GM12874 (cell line): ENCODE measurements at regions not wholly inside any gene's neighbourhood (a gene's known extent, or its start where the extent isn't known, plus 50 kb on each side); places are given as distances from the start of the nearest gene placed in this dataset.

Experiments used
- TF ChIP-seq, protein P1 (sequence below): IDR thresholded peaks from 2 replicates; pipeline ENCODE4 v1.5.1; 2011; ENCODE audit warnings: low read depth, mild to moderate bottlenecking, control low read depth, low read length, moderate library complexity; ENCODE audit not compliant: insufficient read depth

DNA sequence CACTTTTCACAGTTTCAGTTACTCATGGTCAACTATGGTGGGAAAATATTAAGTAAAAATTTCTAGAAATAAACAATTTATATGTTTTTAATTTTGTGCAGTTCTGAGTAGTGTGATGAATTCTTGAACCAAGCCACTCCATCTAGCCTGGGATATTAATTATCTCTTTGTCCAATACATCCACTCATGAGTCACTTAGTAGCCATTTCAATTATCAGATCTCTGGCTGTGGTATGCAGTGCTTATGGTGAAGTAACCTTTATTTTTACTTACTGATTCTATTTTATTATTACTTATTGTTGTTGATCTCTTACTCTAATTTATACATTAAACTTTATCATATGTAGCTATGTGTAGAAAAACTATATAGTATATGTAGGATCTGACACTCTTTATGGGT lies 128.9 kb upstream of the KLHL1 start:
- TF ChIP-seq, protein P1, sequence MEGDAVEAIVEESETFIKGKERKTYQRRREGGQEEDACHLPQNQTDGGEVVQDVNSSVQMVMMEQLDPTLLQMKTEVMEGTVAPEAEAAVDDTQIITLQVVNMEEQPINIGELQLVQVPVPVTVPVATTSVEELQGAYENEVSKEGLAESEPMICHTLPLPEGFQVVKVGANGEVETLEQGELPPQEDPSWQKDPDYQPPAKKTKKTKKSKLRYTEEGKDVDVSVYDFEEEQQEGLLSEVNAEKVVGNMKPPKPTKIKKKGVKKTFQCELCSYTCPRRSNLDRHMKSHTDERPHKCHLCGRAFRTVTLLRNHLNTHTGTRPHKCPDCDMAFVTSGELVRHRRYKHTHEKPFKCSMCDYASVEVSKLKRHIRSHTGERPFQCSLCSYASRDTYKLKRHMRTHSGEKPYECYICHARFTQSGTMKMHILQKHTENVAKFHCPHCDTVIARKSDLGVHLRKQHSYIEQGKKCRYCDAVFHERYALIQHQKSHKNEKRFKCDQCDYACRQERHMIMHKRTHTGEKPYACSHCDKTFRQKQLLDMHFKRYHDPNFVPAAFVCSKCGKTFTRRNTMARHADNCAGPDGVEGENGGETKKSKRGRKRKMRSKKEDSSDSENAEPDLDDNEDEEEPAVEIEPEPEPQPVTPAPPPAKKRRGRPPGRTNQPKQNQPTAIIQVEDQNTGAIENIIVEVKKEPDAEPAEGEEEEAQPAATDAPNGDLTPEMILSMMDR, result no peak

DNA sequence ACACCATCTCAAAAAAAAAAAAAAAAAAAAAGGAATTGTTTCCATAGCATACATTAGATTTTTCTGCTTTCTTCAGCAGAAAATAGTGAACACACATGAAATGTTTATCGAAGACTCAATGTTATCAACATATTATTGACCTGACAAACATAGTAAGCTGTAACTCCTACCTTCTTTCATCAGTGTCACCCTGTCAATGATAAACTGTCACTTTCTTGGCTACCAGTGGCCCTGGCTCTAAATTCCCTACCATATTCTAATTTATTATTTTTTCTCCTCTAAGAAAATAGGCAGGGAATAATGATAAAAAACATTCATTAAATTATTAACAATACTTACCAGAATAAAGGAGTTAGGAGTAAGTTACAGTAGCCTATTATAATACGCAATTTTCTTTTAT lies 127.3 kb upstream of the KLHL1 start:
- TF ChIP-seq, protein P1, result no peak

DNA sequence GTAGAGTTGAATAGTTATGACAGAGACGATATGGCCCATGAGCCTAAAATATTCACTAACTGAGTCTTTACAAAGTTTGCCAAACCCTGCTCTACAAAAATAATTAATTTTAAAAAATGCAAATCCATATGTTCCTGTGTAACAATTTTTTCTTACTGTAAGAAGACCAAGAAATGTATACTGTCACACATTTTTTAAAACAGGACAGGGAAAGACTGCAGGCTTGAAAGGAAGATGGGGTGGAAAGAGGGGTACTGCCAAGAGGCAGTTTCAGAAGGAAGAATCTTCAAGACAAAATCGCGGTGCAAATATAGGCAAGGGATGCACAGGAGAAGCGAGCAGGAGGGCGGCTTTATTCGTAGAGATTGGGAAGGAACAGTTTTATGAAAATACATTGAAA lies 115.7 kb upstream of the KLHL1 start:
- TF ChIP-seq, protein P1, result no peak

DNA sequence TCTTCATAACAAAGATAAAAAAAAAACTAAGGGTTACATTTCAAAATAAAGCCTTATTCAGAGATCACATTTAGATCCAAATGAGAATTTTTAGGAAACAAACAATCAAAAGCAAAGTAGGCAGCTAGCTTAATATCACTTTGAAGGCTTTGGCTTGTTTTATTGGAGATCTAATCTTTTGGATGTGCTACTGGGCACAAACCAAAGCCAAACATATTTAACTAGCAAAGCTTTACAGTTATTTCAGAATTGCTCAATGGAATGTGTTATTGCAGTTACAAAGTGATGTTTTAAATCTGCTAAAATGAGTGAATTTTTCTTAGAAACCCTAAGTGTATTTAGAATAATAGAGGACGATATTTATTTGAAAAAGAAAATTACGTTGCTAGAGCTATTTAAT lies 114.7 kb upstream of the KLHL1 start:
- TF ChIP-seq, protein P1, result no peak

GRCh38 chr13:70218618-70219017 lies 110.4 kb upstream of the KLHL1 start:
- TF ChIP-seq, protein P1, result no peak

DNA sequence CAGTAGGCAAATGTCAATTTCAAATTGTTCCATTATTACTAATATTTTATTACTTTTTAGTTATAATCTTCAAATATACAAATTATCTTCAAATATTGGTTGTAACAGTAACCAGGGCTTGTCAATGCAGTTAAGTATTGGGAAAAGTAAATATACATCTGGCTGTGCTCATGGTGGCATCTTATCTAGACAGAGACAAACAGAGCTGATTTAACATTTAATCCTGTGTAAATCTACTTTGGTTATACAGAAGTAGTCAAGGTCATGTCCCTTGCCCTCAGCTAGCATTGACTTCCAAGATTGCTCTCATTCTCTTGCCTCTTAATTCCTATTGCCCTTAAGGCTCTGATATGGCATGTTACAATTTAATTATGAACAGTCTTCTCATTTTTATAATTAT lies 98.4 kb upstream of the KLHL1 start:
- TF ChIP-seq, protein P1, result no peak

- TF ChIP-seq, protein P1, result no peak
Measured at GRCh38 chr13:70203661-70204229, 95.5 kb upstream of the KLHL1 start.

DNA sequence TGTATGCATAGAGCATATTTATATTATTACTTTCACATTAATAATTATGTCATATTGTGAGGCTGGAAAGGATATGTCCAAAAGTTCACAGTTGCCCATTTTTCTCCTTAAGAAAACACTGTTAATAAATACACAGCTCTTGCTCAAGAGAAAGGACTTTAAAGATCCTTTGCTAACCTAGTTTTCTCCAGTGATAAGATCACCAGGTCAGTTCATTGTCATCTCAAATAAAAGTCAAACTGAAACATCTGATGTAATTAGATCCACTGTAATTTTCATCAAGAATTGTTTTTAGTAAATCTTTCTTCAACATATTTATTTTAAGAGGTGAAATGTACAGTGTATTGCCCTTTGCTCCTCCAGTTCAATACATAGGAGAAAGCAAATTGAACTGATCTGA lies 82.8 kb upstream of the KLHL1 start:
- TF ChIP-seq, protein P1, result no peak
